ENCODE measurements at regions not wholly inside any gene's neighbourhood (a gene's known extent, or its start where the extent isn't known, plus 50 kb on each side); places are given as distances from the start of the nearest gene placed in this dataset.
"Not testable (repeated sequence)": the region's sequence is repeated elsewhere in the genome, so short reads cannot be mapped to it uniquely, and the experiment has no call there.

- Mint-ChIP-seq H3K36me3 (no peaks in the 10 kb centered on the region), H3K9me3 (peaks cover under 1% of the 10 kb centered on the region), H3K4me1 (ENCODE audit: low read depth) (peaks cover 18% of the 10 kb centered on the region), H3K27ac (no peak overlapping the region), H3K4me3 (no peak overlapping the region), H3K27me3 (no peaks in the 10 kb centered on the region)
- no peak for DNase-seq
- intact Hi-C loops (cut with micrococcal nuclease) = no loop called here
- ChIA-PET CTCF (interaction anchor here (1.8 kb wide), 1 partner anchor 10 kb away, joined by 5 read pairs; no protein-coding TSS in a partner anchor), POLR2A (no interaction called here)
Observed at GRCh38 chr3:153247331-153248330, 85.6 kb downstream of the RAP2B start.

GRCh38 chr3:153248835-153249234 is 86.8 kb downstream of the RAP2B start:
- peaks cover 18% of the 10 kb centered on the region for H3K4me1 Mint-ChIP-seq (ENCODE audit: low read depth)
- POLR2A ChIA-PET; intact Hi-C loops (cut with micrococcal nuclease); DNase-seq; H3K4me3 Mint-ChIP-seq; CTCF ChIA-PET; H3K27me3 Mint-ChIP-seq; H3K9me3 Mint-ChIP-seq; H3K27ac Mint-ChIP-seq; H3K36me3 Mint-ChIP-seq: not testable (repeated sequence)

GRCh38 chr3:153249906-153250305 is 87.9 kb downstream of the RAP2B start:
- ChIA-PET CTCF (no interaction called here), POLR2A (no interaction called here)
- Mint-ChIP-seq H3K27ac (no peak overlapping the region), H3K27me3 (no peaks in the 10 kb centered on the region), H3K36me3 (no peaks in the 10 kb centered on the region), H3K9me3 (no peaks in the 10 kb centered on the region), H3K4me1 (ENCODE audit: low read depth) (peaks cover 18% of the 10 kb centered on the region), H3K4me3 (no peak overlapping the region)
- intact Hi-C loops (cut with micrococcal nuclease) = no loop called here
- no peak for DNase-seq

- no peak for DNase-seq
- H3K4me3 Mint-ChIP-seq = no peak overlapping the region
- no peaks in the 10 kb centered on the region for H3K27me3 Mint-ChIP-seq
- H3K27ac Mint-ChIP-seq = no peak overlapping the region
- H3K4me1 Mint-ChIP-seq (ENCODE audit: low read depth) = peaks cover 18% of the 10 kb centered on the region
- CTCF ChIA-PET = no interaction called here
- intact Hi-C loops (cut with micrococcal nuclease) = no loop called here
- no peaks in the 10 kb centered on the region for H3K9me3 Mint-ChIP-seq
- H3K36me3 Mint-ChIP-seq = no peaks in the 10 kb centered on the region
- POLR2A ChIA-PET = no interaction called here
Observed at GRCh38 chr3:153250446-153250845, 88.4 kb downstream of the RAP2B start.

GRCh38 chr3:153252963-153253362 is 90.9 kb downstream of the RAP2B start:
- H3K4me1 Mint-ChIP-seq (ENCODE audit: low read depth) = peaks cover 9% of the 10 kb centered on the region
- H3K36me3 Mint-ChIP-seq = no peaks in the 10 kb centered on the region
- H3K27me3 Mint-ChIP-seq = no peaks in the 10 kb centered on the region
- intact Hi-C loops (cut with micrococcal nuclease) = no loop called here
- POLR2A ChIA-PET = no interaction called here
- DNase-seq = no peak
- CTCF ChIA-PET = interaction anchor here (0.6 to 1.1 kb wide), 2 partner anchors 17 to 37 kb away, joined by 3 to 4 read pairs; no protein-coding TSS in a partner anchor
- no peak overlapping the region for H3K4me3 Mint-ChIP-seq
- H3K27ac Mint-ChIP-seq = no peak overlapping the region
- H3K9me3 Mint-ChIP-seq = no peaks in the 10 kb centered on the region

GRCh38 chr3:153254361-153254760 is 92.3 kb downstream of the RAP2B start:
- H3K4me1 Mint-ChIP-seq (ENCODE audit: low read depth) = peaks cover 3% of the 10 kb centered on the region
- intact Hi-C loops (cut with micrococcal nuclease) = no loop called here
- no peak overlapping the region for H3K4me3 Mint-ChIP-seq
- POLR2A ChIA-PET = no interaction called here
- H3K27me3 Mint-ChIP-seq = no peaks in the 10 kb centered on the region
- CTCF ChIA-PET = no interaction called here
- no peak for DNase-seq
- H3K36me3 Mint-ChIP-seq = no peaks in the 10 kb centered on the region
- no peaks in the 10 kb centered on the region for H3K9me3 Mint-ChIP-seq
- no peak overlapping the region for H3K27ac Mint-ChIP-seq

- H3K27ac Mint-ChIP-seq = no peak overlapping the region
- H3K9me3 Mint-ChIP-seq = no peaks in the 10 kb centered on the region
- no peaks in the 10 kb centered on the region for H3K27me3 Mint-ChIP-seq
- ChIA-PET CTCF (interaction anchor here (0.6 to 0.9 kb wide), 2 partner anchors 10 to 1098 kb away, joined by 3 to 5 read pairs; no protein-coding TSS in a partner anchor), POLR2A (no interaction called here)
- no peak overlapping the region for H3K4me3 Mint-ChIP-seq
- intact Hi-C loops (cut with micrococcal nuclease) = no loop called here
- DNase-seq = no peak
- H3K36me3 Mint-ChIP-seq = no peaks in the 10 kb centered on the region
- H3K4me1 Mint-ChIP-seq (ENCODE audit: low read depth) = peaks cover 10% of the 10 kb centered on the region
Observed at GRCh38 chr3:153257673-153258351, 95.8 kb downstream of the RAP2B start.

- intact Hi-C loops (cut with micrococcal nuclease) = no loop called here
- CTCF ChIA-PET = no interaction called here
- H3K4me3 Mint-ChIP-seq = no peak overlapping the region
Observed at GRCh38 chr3:153259956-153260355, 97.9 kb downstream of the RAP2B start.

GRCh38 chr3:153260681-153261080 is 98.7 kb downstream of the RAP2B start:
- DNase-seq = no peak
- Mint-ChIP-seq H3K36me3 (no peaks in the 10 kb centered on the region), H3K27ac (no peak overlapping the region), H3K4me1 (ENCODE audit: low read depth) (peaks cover 10% of the 10 kb centered on the region), H3K27me3 (no peaks in the 10 kb centered on the region), H3K9me3 (no peaks in the 10 kb centered on the region), H3K4me3 (no peak overlapping the region)
- CTCF ChIA-PET = interaction anchor here (0.5 kb wide), 1 partner anchor 1955 kb away, joined by 3 read pairs; no protein-coding TSS in a partner anchor
- POLR2A ChIA-PET = no interaction called here
- intact Hi-C loops (cut with micrococcal nuclease) = no loop called here

More at GRCh38 chr3:153259956-153260355, 97.9 kb downstream of the RAP2B start:
- no peaks in the 10 kb centered on the region for H3K9me3 Mint-ChIP-seq
- peaks cover 10% of the 10 kb centered on the region for H3K4me1 Mint-ChIP-seq (ENCODE audit: low read depth)
- H3K27ac Mint-ChIP-seq = no peak overlapping the region
- DNase-seq = no peak
- H3K27me3 Mint-ChIP-seq = no peaks in the 10 kb centered on the region
- POLR2A ChIA-PET = no interaction called here
- no peaks in the 10 kb centered on the region for H3K36me3 Mint-ChIP-seq

GRCh38 chr3:153266619-153267018 is 104.6 kb downstream of the RAP2B start:
- H3K4me3 Mint-ChIP-seq = no peak overlapping the region
- no peaks in the 10 kb centered on the region for H3K27me3 Mint-ChIP-seq
- CTCF ChIA-PET = no interaction called here
- H3K4me1 Mint-ChIP-seq (ENCODE audit: low read depth) = no peaks in the 10 kb centered on the region
- intact Hi-C loops (cut with micrococcal nuclease) = no loop called here
- H3K36me3 Mint-ChIP-seq = no peaks in the 10 kb centered on the region
- no peak for DNase-seq
- peaks cover 4% of the 10 kb centered on the region for H3K9me3 Mint-ChIP-seq
- POLR2A ChIA-PET = no interaction called here
- no peak overlapping the region for H3K27ac Mint-ChIP-seq

GRCh38 chr3:153268564-153269279 is 106.7 kb downstream of the RAP2B start:
- Mint-ChIP-seq H3K27ac (no peak overlapping the region), H3K36me3 (no peaks in the 10 kb centered on the region), H3K9me3 (peaks cover 4% of the 10 kb centered on the region), H3K4me3 (no peak overlapping the region), H3K27me3 (no peaks in the 10 kb centered on the region), H3K4me1 (ENCODE audit: low read depth) (peaks cover 7% of the 10 kb centered on the region)
- DNase-seq = no peak
- intact Hi-C loops (cut with micrococcal nuclease) = no loop called here
- ChIA-PET CTCF (no interaction called here), POLR2A (no interaction called here)

GRCh38 chr3:153269730-153270129 is 107.7 kb downstream of the RAP2B start:
- Mint-ChIP-seq H3K4me3 (no peak overlapping the region), H3K9me3 (peaks cover 4% of the 10 kb centered on the region), H3K4me1 (ENCODE audit: low read depth) (peaks cover 7% of the 10 kb centered on the region), H3K27me3 (no peaks in the 10 kb centered on the region), H3K27ac (no peak overlapping the region), H3K36me3 (no peaks in the 10 kb centered on the region)
- intact Hi-C loops (cut with micrococcal nuclease) = no loop called here
- CTCF ChIA-PET = no interaction called here
- DNase-seq = no peak
- POLR2A ChIA-PET = no interaction called here

All from activated CD4-positive, alpha-beta memory T cell treated with anti-CD3 and anti-CD28 coated beads for 36 hours (primary cell).